ENCODE measurements at regions not wholly inside any gene's neighbourhood (a gene's known extent, or its start where the extent isn't known, plus 50 kb on each side); places are given as distances from the start of the nearest gene placed in this dataset.
"Not testable (repeated sequence)": the region's sequence is repeated elsewhere in the genome, so short reads cannot be mapped to it uniquely, and the experiment has no call there.

DNA sequence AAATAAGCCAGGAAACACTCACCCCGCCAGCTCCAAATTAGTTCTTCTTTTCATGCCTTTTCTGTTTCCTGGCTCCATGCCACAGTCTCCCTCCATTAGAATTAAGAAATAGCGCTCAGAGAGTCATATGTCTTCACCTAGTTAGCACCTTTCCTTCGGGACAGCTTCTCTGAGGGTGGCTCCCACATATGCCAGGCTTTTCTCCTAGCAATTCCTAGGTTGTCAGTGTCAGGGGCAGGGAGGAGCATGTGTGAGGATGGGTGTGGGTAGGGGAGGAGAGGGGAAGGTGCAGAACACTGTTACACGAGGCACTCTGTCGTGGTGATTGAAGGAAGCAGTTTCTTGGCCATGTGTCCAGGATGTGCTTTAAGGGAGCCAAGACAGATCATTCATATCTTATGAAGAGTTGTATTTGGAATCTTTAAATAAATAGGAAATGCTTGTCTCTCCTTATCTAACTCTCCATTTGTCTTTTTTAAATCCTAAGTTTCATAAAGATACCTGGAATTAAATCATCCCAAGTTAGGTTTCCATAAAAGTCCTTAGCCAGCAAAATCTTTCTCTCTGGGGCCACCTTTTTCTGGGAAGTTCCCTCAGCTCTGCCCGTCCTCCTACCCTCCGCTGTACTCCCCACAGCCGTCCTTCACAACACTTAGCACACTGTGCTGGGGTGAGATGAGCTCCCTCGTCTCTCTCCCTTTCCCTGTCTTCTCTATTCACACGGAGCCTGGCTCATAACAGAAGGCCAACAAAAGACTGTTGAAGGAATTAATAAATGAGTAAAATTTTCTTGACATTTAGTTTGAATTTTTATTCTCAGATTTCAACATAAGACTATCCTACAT is 361.0 kb downstream of the CD83 start:
- H3K27me3 ChIP-seq (ENCODE audit: insufficient read depth, low read length), result no peaks in the 10 kb centered on the region

DNA sequence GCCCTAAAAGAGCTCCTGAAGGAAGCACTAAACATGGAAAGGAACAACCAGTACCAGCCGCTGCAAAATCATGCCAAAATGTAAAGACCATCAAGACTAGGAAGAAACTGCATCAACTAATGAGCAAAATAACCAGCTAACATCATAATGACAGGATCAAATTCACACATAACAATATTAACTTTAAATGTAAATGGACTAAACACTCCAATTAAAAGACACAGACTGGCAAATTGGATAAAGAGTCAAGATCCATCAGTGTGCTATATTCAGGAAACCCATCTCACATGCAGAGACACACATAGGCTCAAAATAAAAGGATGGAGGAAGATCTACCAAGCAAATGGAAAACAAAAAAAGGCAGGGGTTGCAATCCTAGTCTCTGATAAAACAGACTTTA is 364.4 kb downstream of the CD83 start:
- H3K36me3 ChIP-seq (ENCODE audit: insufficient read depth, low read length); H3K27ac ChIP-seq (ENCODE audit: low read depth, low read length); H3K4me1 ChIP-seq (ENCODE audit: insufficient read depth, low read length); H3K4me3 ChIP-seq (ENCODE audit: low read length); H3K27me3 ChIP-seq (ENCODE audit: insufficient read depth, low read length); H3K9ac ChIP-seq (ENCODE audit: low read depth, low read length): not testable (repeated sequence)
- H3K9me3 ChIP-seq (ENCODE audit: insufficient read depth, low read depth, low read length), result peaks cover 11% of the 10 kb centered on the region
- WGBS, result no CpG with 5 or more reads among the region's 1 CpG

More for the DNA sequence above, 361.0 kb downstream of the CD83 start:
- no peak overlapping the region for H3K9ac ChIP-seq (ENCODE audit: low read depth, low read length)
- no peak overlapping the region for H3K4me3 ChIP-seq (ENCODE audit: low read length)
- WGBS, result 95% methylated on average over 9 of the region's 10 CpGs
- no peak overlapping the region for H3K27ac ChIP-seq (ENCODE audit: low read depth, low read length)
- H3K9me3 ChIP-seq (ENCODE audit: insufficient read depth, low read depth, low read length), result peaks cover 9% of the 10 kb centered on the region
- H3K36me3 ChIP-seq (ENCODE audit: insufficient read depth, low read length), result peaks cover 3% of the 10 kb centered on the region; the same call in 1 of the 2 replicates
- H3K4me1 ChIP-seq (ENCODE audit: insufficient read depth, low read length), result no peaks in the 10 kb centered on the region

DNA sequence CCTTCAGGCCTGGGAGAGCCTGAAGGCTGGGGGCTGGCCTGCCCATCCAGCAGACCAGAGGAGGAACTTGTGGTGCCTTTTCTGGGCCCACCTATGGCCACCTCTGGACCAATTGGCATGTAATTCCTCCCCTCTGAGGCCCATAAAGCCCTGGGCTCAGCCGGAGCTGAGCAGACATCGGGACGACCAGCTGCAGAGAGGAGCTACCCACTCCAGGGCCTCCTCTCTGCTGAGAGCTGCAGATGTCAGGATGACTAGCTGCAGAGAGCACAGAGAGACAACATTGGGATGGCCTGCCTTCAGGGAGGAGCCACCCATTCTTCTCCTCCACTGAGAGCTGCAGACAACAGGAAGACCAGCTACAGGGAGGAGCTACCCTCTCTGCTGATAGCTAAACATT is 370.1 kb downstream of the CD83 start:
- no peak overlapping the region for H3K4me3 ChIP-seq (ENCODE audit: low read length)
- no peak overlapping the region for H3K27ac ChIP-seq (ENCODE audit: low read depth, low read length)
- H3K27me3 ChIP-seq (ENCODE audit: insufficient read depth, low read length), result no peaks in the 10 kb centered on the region
- H3K4me1 ChIP-seq (ENCODE audit: insufficient read depth, low read length), result no peaks in the 10 kb centered on the region
- no peak overlapping the region for H3K9ac ChIP-seq (ENCODE audit: low read depth, low read length)
- no peaks in the 10 kb centered on the region for H3K36me3 ChIP-seq (ENCODE audit: insufficient read depth, low read length)
- WGBS, result 94% methylated on average over 3 of the region's 3 CpGs
- peaks cover 19% of the 10 kb centered on the region for H3K9me3 ChIP-seq (ENCODE audit: insufficient read depth, low read depth, low read length)

DNA sequence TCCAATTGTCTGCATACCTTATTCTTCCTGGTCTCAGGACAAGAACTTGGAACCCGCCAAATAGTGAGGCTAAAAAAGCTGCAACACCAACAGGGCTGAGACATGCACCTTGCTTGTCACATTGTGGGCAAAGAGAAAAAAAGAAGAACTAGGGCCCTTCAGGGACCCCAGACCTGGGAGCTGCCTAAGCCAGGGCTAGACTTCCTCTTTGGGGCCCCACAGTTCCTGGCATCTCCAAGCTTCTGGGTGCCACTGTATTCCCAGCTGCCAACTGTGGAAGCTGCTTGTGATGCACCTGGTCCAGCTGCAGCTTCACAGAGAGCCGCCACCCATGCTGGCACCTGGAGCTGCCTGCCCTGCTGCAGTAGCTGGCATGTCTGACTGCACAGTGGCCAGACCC is 370.6 kb downstream of the CD83 start:
- WGBS, result 93% methylated on average over 2 of the region's 2 CpGs
- Histone ChIP-seq H3K9me3 (ENCODE audit: insufficient read depth, low read depth, low read length) (peaks cover 19% of the 10 kb centered on the region), H3K27me3 (ENCODE audit: insufficient read depth, low read length) (no peaks in the 10 kb centered on the region), H3K36me3 (ENCODE audit: insufficient read depth, low read length) (no peaks in the 10 kb centered on the region), H3K9ac (ENCODE audit: low read depth, low read length) (no peak overlapping the region), H3K27ac (ENCODE audit: low read depth, low read length) (no peak overlapping the region), H3K4me3 (ENCODE audit: low read length) (no peak overlapping the region), H3K4me1 (ENCODE audit: insufficient read depth, low read length) (no peaks in the 10 kb centered on the region)

DNA sequence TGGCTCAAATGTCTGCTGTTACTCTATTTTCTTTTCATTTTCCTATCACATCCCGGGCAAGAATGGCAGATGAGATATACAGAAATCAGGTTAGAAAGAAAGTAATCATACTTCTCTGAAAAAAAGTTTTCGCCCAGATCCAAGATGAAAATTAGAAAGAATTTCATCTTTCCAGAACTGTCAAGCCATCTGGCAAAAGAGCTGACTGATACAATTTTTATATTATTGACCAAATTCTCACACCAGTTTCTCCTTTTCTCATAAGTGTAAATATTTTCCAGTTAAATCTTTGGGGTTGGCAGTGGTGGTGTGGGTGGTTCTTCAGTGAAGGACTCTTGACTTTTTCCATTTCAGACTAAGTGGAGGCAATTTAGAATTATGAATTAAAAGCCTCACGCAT is 371.9 kb downstream of the CD83 start:
- WGBS, result 79% methylated on average over 2 of the region's 3 CpGs

DNA sequence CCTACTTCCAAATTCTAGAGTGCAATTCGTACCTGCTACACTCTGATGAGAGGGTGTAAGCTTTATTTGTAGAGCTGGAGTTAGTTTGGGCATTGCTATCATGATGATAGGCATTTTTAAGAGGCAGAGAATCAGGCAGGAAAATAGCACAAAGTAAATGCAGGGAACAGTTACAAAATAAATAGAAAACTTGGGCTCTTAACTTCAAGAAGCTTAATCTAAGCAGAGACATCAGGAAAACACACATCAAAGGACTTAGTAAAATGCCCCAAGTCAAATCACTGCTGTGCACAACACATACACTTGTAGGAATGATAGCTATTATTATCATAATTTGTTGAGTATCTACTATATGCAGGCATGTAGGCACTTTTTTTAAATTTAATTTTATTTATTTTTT is 381.2 kb downstream of the CD83 start:
- H3K9me3 ChIP-seq (ENCODE audit: insufficient read depth, low read depth, low read length), result 0 out of 2 replicates have a peak, but pooled peaks cover 5% of the 10 kb centered on the region
- H3K9ac ChIP-seq (ENCODE audit: low read depth, low read length), result no peak overlapping the region
- no peaks in the 10 kb centered on the region for H3K36me3 ChIP-seq (ENCODE audit: insufficient read depth, low read length)
- 94% methylated on average over 1 of the region's 1 CpG for WGBS
- no peaks in the 10 kb centered on the region for H3K4me1 ChIP-seq (ENCODE audit: insufficient read depth, low read length)
- no peak overlapping the region for H3K27ac ChIP-seq (ENCODE audit: low read depth, low read length)
- H3K4me3 ChIP-seq (ENCODE audit: low read length), result no peak overlapping the region
- H3K27me3 ChIP-seq (ENCODE audit: insufficient read depth, low read length), result no peaks in the 10 kb centered on the region

More for the DNA sequence above, 371.9 kb downstream of the CD83 start:
- Histone ChIP-seq H3K4me1 (ENCODE audit: insufficient read depth, low read length) (no peaks in the 10 kb centered on the region), H3K27me3 (ENCODE audit: insufficient read depth, low read length) (no peaks in the 10 kb centered on the region), H3K4me3 (ENCODE audit: low read length) (no peak overlapping the region), H3K9me3 (ENCODE audit: insufficient read depth, low read depth, low read length) (peaks cover 19% of the 10 kb centered on the region), H3K27ac (ENCODE audit: low read depth, low read length) (no peak overlapping the region), H3K36me3 (ENCODE audit: insufficient read depth, low read length) (no peaks in the 10 kb centered on the region), H3K9ac (ENCODE audit: low read depth, low read length) (no peak overlapping the region)

DNA sequence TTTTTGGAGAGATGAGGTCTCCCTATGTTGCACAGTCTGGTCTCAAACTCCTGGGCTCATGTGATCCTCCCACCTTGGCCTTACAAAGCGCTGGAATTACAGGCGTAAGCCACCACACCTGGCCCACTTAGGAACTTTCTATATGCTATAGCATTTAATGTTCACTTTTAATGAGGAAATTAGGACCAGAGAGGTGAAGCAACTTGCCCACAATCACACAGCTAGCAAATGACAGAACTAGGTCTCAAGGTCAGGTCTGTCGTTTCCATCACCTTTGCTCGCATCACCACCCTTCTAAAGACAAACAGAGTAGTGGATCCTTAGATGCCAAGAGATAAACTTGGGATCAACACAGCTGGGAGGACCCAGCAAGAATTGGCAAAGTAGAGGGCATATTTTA is 381.7 kb downstream of the CD83 start:
- Histone ChIP-seq H3K27me3 (ENCODE audit: insufficient read depth, low read length) (no peaks in the 10 kb centered on the region), H3K9me3 (ENCODE audit: insufficient read depth, low read depth, low read length) (0 out of 2 replicates have a peak, but pooled peaks cover 5% of the 10 kb centered on the region), H3K36me3 (ENCODE audit: insufficient read depth, low read length) (no peaks in the 10 kb centered on the region), H3K4me3 (ENCODE audit: low read length) (no peak overlapping the region), H3K9ac (ENCODE audit: low read depth, low read length) (no peak overlapping the region), H3K27ac (ENCODE audit: low read depth, low read length) (no peak overlapping the region), H3K4me1 (ENCODE audit: insufficient read depth, low read length) (no peaks in the 10 kb centered on the region)
- WGBS, result 96% methylated on average over 2 of the region's 4 CpGs

DNA sequence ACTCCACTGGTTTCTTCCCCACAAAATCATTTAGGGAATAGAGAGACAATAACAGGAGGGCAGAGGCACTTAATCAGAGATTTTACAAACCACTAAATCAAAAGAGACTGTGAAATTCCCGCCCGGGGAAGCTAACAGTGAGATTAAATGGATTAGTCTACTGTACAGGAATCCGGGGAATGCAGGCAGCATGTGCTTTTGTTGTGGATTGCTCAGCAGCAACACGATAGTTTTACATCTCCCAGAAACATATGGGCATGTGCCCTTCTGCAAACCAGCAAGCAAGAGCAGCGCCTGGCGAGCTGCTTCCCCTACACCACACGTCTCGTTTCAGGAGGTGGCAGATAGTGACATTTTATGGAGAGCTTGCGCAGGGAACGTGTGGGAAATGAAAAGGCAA is 382.3 kb downstream of the CD83 start:
- no peak overlapping the region for H3K4me3 ChIP-seq (ENCODE audit: low read length)
- H3K27ac ChIP-seq (ENCODE audit: low read depth, low read length), result no peak overlapping the region
- H3K9me3 ChIP-seq (ENCODE audit: insufficient read depth, low read depth, low read length), result 0 out of 2 replicates have a peak, but pooled peaks cover 5% of the 10 kb centered on the region
- WGBS, result 90% methylated on average over 10 of the region's 10 CpGs
- H3K9ac ChIP-seq (ENCODE audit: low read depth, low read length), result no peak overlapping the region
- no peaks in the 10 kb centered on the region for H3K27me3 ChIP-seq (ENCODE audit: insufficient read depth, low read length)
- H3K36me3 ChIP-seq (ENCODE audit: insufficient read depth, low read length), result no peaks in the 10 kb centered on the region
- H3K4me1 ChIP-seq (ENCODE audit: insufficient read depth, low read length), result no peaks in the 10 kb centered on the region

DNA sequence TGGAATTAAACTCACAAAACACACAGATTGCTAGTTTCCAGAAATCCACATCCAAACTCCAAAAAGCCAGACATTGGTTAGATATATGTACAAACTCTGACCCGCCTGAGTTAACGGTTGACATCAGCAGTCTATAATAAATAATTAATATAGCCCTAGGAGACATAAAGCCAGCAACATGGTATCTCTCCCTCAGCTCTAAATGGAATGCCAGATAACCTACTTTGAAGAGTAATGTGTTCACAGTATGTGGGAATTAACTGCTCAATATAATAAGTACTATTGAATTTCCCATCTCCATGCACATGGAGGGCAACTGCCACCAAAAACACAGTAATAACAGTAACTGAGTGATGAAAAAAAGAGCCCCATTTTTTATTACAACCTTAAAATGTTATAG is 383.2 kb downstream of the CD83 start:
- no CpG with 5 or more reads among the region's 2 CpGs for WGBS
- H3K9me3 ChIP-seq (ENCODE audit: insufficient read depth, low read depth, low read length), result 0 out of 2 replicates have a peak, but pooled peaks cover 5% of the 10 kb centered on the region

DNA sequence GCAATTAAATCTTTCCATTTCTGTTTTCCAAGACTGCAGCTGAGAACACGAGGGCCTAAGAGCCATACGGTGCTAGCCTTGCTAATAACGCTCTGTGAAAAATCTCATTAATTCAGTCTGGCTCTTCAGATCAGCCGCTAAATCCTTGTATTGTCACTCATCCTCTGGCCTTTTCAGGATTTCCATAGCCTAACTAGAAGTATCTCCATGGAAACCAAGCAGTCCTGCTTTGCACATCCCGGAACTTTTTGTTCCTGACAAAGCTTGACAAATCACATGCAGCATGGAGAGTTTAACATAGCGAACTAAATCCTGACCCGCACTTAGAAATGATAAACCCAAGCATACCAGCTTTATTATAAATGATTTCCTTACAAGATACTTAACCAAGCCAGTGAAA is 383.7 kb downstream of the CD83 start:
- 0 out of 2 replicates have a peak, but pooled peaks cover 1% of the 10 kb centered on the region for H3K9me3 ChIP-seq (ENCODE audit: insufficient read depth, low read depth, low read length)
- no peaks in the 10 kb centered on the region for H3K36me3 ChIP-seq (ENCODE audit: insufficient read depth, low read length)
- no peak overlapping the region for H3K4me3 ChIP-seq (ENCODE audit: low read length)
- no peak overlapping the region for H3K27ac ChIP-seq (ENCODE audit: low read depth, low read length)
- no peaks in the 10 kb centered on the region for H3K4me1 ChIP-seq (ENCODE audit: insufficient read depth, low read length)
- WGBS, result 83% methylated on average over 7 of the region's 7 CpGs
- H3K27me3 ChIP-seq (ENCODE audit: insufficient read depth, low read length), result no peaks in the 10 kb centered on the region
- no peak overlapping the region for H3K9ac ChIP-seq (ENCODE audit: low read depth, low read length)

More for the DNA sequence above, 383.2 kb downstream of the CD83 start:
- no peaks in the 10 kb centered on the region for H3K36me3 ChIP-seq (ENCODE audit: insufficient read depth, low read length)
- no peak overlapping the region for H3K4me3 ChIP-seq (ENCODE audit: low read length)
- no peaks in the 10 kb centered on the region for H3K27me3 ChIP-seq (ENCODE audit: insufficient read depth, low read length)
- H3K27ac ChIP-seq (ENCODE audit: low read depth, low read length), result no peak overlapping the region
- no peak overlapping the region for H3K9ac ChIP-seq (ENCODE audit: low read depth, low read length)
- H3K4me1 ChIP-seq (ENCODE audit: insufficient read depth, low read length), result no peaks in the 10 kb centered on the region

DNA sequence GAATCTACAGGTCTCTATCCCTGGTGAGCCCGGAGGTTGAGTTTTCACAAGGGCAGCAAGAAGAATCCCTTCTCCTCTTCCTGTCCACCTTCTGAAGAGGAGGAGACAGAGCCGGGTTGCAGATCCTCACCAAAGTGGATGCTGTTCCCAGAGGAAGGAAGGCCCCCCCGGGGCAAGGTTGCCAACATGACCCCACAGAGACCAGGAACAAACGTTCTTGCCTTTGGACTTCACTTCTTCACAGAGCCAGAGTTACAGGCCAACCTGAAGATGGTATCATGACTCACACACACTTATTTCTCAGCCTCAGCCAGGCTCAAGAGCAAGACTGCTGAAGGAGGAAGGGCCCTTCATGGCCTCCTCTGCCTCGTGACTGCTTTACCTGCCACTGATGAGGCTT is 384.3 kb downstream of the CD83 start:
- H3K9me3 ChIP-seq (ENCODE audit: insufficient read depth, low read depth, low read length), result no peaks in the 10 kb centered on the region
- 85% methylated on average over 5 of the region's 5 CpGs for WGBS

More for the DNA sequence above, 384.3 kb downstream of the CD83 start:
- Histone ChIP-seq H3K4me3 (ENCODE audit: low read length) (no peak overlapping the region), H3K4me1 (ENCODE audit: insufficient read depth, low read length) (no peaks in the 10 kb centered on the region), H3K9ac (ENCODE audit: low read depth, low read length) (no peak overlapping the region), H3K27ac (ENCODE audit: low read depth, low read length) (no peak overlapping the region), H3K27me3 (ENCODE audit: insufficient read depth, low read length) (no peaks in the 10 kb centered on the region), H3K36me3 (ENCODE audit: insufficient read depth, low read length) (no peaks in the 10 kb centered on the region)
